Gastrocnemius medialis (tissue), 4 donors: ENCODE measurements at regions not wholly inside any gene's neighbourhood (a gene's known extent, or its start where the extent isn't known, plus 50 kb on each side); places are given as distances from the start of the nearest gene placed in this dataset.
A peak's percentile ranks its signal among the peaks of the same experiment; 100 is the strongest.
"Not testable (repeated sequence)": the region's sequence is repeated elsewhere in the genome, so short reads cannot be mapped to it uniquely, and the experiment has no call there.

Experiments
- ATAC-seq, 2 donors: fragments of 150-250 bp; one replicate each; pipeline ENCODE4 v1.9.1; 2016
- DNase-seq, 2 donors: peaks; one replicate each; pipeline ENCODE4 v3.0.0-alpha.2; 2019
- H3K27ac ChIP-seq, 4 donors: fragments of 200-600 bp; sonication (generic); 1 replicate in 1 of 4; 2 replicates in 3 of 4; pipeline ENCODE4 v1.5.1; 2016 to 2018; ENCODE audit warnings: mild to moderate bottlenecking in 2 of 4, moderate library complexity in 1 of 4
- H3K27me3 ChIP-seq, 3 donors: fragments of 200-600 bp; sonication (generic) in 2 of 3; 1 replicate in 1 of 3; 2 replicates in 2 of 3; pipeline versions ENCODE4 v1.5.1 to v1.6.0; 2016 to 2019; ENCODE audit warnings: mild to moderate bottlenecking in 1 of 3, moderate library complexity in 1 of 3
- H3K36me3 ChIP-seq, 2 donors: fragments of 200-600 bp; sonication (generic) in 1 of 2; one replicate each; pipeline ENCODE4 v1.5.1; 2017 to 2018
- H3K4me1 ChIP-seq, 2 donors: fragments of 200-600 bp; sonication (generic) in 1 of 2; one replicate each; pipeline ENCODE4 v1.5.1; 2016 to 2017; ENCODE audit warnings: mild to moderate bottlenecking in 2 of 2
- H3K4me3 ChIP-seq, 4 donors: fragments of 200-600 bp; sonication (generic) in 3 of 4; 1 replicate in 1 of 4; 2 replicates in 3 of 4; pipeline ENCODE4 v1.5.1; 2016 to 2019; ENCODE audit warnings: mild to moderate bottlenecking in 2 of 4
- H3K9me3 ChIP-seq, 3 donors: fragments of 200-600 bp; sonication (generic) in 2 of 3; 1 replicate in 1 of 3; 2 replicates in 2 of 3; pipeline ENCODE4 v1.5.1; 2016 to 2019
- CTCF ChIP-seq, 5 experiments: fragments of 450-650 bp in 3 of 5; fragments of 200-600 bp in 2 of 5; sonication (generic) in 2 of 5; IDR thresholded peaks in 4 of 5; conservative IDR thresholded peaks in 1 of 5; 1 replicate in 4 of 5; 2 replicates in 1 of 5; pipeline ENCODE4 v1.5.1; 2016 to 2019; ENCODE audit warnings: antibody characterized with exemption in 5 of 5, mild to moderate bottlenecking in 3 of 5, moderate library complexity in 3 of 5
- POLR2A ChIP-seq, 2 donors: fragments of 450-650 bp; IDR thresholded peaks; one replicate each; pipeline ENCODE4 v1.6.1; 2017; ENCODE audit warnings: antibody characterized with exemption in 2 of 2, mild to moderate bottlenecking in 2 of 2, moderate library complexity in 2 of 2
- in situ Hi-C, 4 donors: fragments of 200-750 bp; cut with MboI; loops; one replicate each; pipeline versions ENCODE4 v1.15.0 to v1.8.0; 2017; ENCODE audit warnings: low sequenced_read_pairs in 4 of 4
- intact Hi-C: fragments of 100-400 bp; cut with DNase I; formaldehyde crosslinking; loops from one replicate; pipeline ENCODE4 v1.15.1; 2023; ENCODE audit warnings: low total_unique reads

- Histone ChIP-seq H3K27me3 (peaks cover 0 to 4% (median 0%) of the 10 kb centered on the region in 3 donors), H3K4me1 (no peaks in the 10 kb centered on the region), H3K9me3 (no peaks in the 10 kb centered on the region), H3K27ac (peak overlapping the region in 1 of 4 donors; percentile 27), H3K4me3 (no peak overlapping the region), H3K36me3 (no peaks in the 10 kb centered on the region)
- in situ Hi-C loops (no loop called here), intact Hi-C loops (no loop called here)
- DNase-seq = no peak
- ATAC-seq = no peak
- TF ChIP-seq CTCF (IDR thresholded peaks at IDR 0.05 in 4 of 5, conservative IDR thresholded peaks at IDR 0.05 in 1 of 5) (no peak), POLR2A (IDR thresholded peaks at IDR 0.05) (no peak)
Observed at GRCh38 chrX:46326161-46326560, 219.1 kb downstream of the ZNF674 start.

- no peak for TF ChIP-seq CTCF (IDR thresholded peaks at IDR 0.05 in 4 of 5, conservative IDR thresholded peaks at IDR 0.05 in 1 of 5)
- TF ChIP-seq POLR2A (IDR thresholded peaks at IDR 0.05) = no peak
- intact Hi-C loops (no loop called here), in situ Hi-C loops (no loop called here)
- Histone ChIP-seq H3K27ac (no peak overlapping the region), H3K9me3 (no peaks in the 10 kb centered on the region), H3K4me3 (no peak overlapping the region), H3K4me1 (no peaks in the 10 kb centered on the region), H3K27me3 (peaks cover 0 to 4% (median 0%) of the 10 kb centered on the region in 3 donors), H3K36me3 (no peaks in the 10 kb centered on the region)
- no peak for ATAC-seq
- no peak for DNase-seq
Observed at GRCh38 chrX:46325312-46325877, 219.8 kb downstream of the ZNF674 start.

DNA sequence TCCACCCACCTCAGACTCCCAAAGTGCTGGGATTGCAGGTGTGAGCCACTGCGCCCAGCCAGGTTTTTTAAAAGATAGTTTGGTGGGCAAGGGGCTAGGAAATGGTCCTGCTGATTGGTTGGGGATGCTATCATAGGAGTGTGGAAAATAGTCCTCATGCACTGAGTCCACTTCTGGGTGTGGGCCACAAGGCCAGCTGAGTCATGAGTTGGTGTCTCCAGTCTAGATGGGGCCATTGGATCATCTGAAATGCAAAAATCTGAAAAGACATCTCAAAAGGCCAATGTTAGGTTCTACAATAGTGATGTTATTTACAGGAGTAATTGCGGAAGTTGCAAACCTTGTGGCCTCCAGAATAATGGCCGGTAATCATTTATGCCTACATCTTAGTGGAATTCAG is 221.1 kb downstream of the ZNF674 start:
- Histone ChIP-seq H3K9me3 (no peaks in the 10 kb centered on the region), H3K4me3 (no peak overlapping the region), H3K36me3 (no peaks in the 10 kb centered on the region), H3K4me1 (no peaks in the 10 kb centered on the region), H3K27ac (no peak overlapping the region), H3K27me3 (peaks cover 0 to 4% (median 0%) of the 10 kb centered on the region in 3 donors)
- in situ Hi-C loops (no loop called here), intact Hi-C loops (no loop called here)
- DNase-seq (no peak), ATAC-seq (no peak)
- TF ChIP-seq POLR2A (IDR thresholded peaks at IDR 0.05) (no peak), CTCF (IDR thresholded peaks at IDR 0.05 in 4 of 5, conservative IDR thresholded peaks at IDR 0.05 in 1 of 5) (no peak)

DNA sequence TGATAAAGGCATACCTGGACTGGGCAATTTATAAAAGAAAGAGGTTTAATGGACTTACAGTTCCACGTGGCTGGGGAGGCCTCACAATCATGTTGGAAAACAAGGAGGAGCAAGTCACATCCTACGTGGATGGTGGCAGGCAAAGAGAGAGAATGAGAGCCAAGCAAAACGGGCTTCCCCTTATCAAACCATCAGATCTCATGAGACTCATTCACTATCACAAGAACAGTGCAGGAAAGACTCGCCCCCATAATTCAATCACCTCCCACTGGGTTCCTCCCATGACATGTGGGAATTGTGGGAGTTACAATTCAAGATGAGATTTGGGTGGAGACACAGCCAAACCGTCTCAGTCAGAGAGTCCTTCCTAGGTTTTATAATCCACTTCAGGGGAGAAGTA is 222.3 kb downstream of the ZNF674 start:
- in situ Hi-C loops = not testable (repeated sequence)

GRCh38 chrX:46321676-46322075 is 223.5 kb downstream of the ZNF674 start:
- H3K9me3 ChIP-seq = no peaks in the 10 kb centered on the region
- no peak for ATAC-seq
- in situ Hi-C loops = no loop called here
- DNase-seq = no peak
- H3K4me3 ChIP-seq = no peak overlapping the region
- no peaks in the 10 kb centered on the region for H3K36me3 ChIP-seq
- TF ChIP-seq CTCF (IDR thresholded peaks at IDR 0.05 in 4 of 5, conservative IDR thresholded peaks at IDR 0.05 in 1 of 5) = no peak
- TF ChIP-seq POLR2A (IDR thresholded peaks at IDR 0.05) = no peak
- H3K4me1 ChIP-seq = no peaks in the 10 kb centered on the region
- intact Hi-C loops = no loop called here
- no peak overlapping the region for H3K27ac ChIP-seq
- peaks cover 0 to 2% (median 0%) of the 10 kb centered on the region in 3 donors for H3K27me3 ChIP-seq

More for the DNA sequence above, 222.3 kb downstream of the ZNF674 start:
- intact Hi-C loops, H3K27ac ChIP-seq, H3K9me3 ChIP-seq, DNase-seq, H3K27me3 ChIP-seq, H3K4me1 ChIP-seq, ATAC-seq, H3K4me3 ChIP-seq, H3K36me3 ChIP-seq: not testable (repeated sequence)
